B cell (primary cell): ENCODE measurements at regions not wholly inside any gene's neighbourhood (a gene's known extent, or its start where the extent isn't known, plus 50 kb on each side); places are given as distances from the start of the nearest gene placed in this dataset.

Source experiments
- ATAC-seq: fragments of 200-7000 bp; cut with Tn5 transposase; one replicate; pipeline ENCODE4 v1.10.0; 2021; ENCODE audit warnings: low read depth, mild to moderate bottlenecking, moderate number of reproducible peaks, moderate library complexity
- CTCF ChIA-PET: fragments of 350-600 bp; sonication (Branson Sonifier 250); formaldehyde crosslinking; loops from one replicate; lab custom pipeline; 2021; ENCODE audit warnings: antibody characterized with exemption, inconsistent platforms; lab: Charles Lee
- POLR2A ChIA-PET: fragments of 350-600 bp; sonication (Branson Sonifier 250); formaldehyde crosslinking; loops from one replicate; lab custom pipeline; 2021; ENCODE audit warnings: antibody characterized with exemption; lab: Charles Lee
- DNase-seq: peaks from one replicate; pipeline ENCODE4 v3.0.0; 2013
- H2AFZ ChIP-seq: 2 replicates; pipeline ENCODE4 v1.6.1; 2012; ENCODE audit warnings: mild to moderate bottlenecking, low read depth, low read length; ENCODE audit not compliant: insufficient read depth, poor library complexity, severe bottlenecking
- H3K27ac ChIP-seq, 2 donors: 1 replicate in 1 of 2; 2 replicates in 1 of 2; pipeline ENCODE4 v1.5.1; 2012 to 2013; ENCODE audit warnings: low read length in 2 of 2, mild to moderate bottlenecking in 2 of 2, moderate library complexity in 1 of 2
- H3K27me3 ChIP-seq, 4 experiments: fragments of 200-600 bp in 1 of 4; sonication (generic) in 1 of 4; replicated peaks in 1 of 4; 1 replicate in 2 of 4; 2 replicates in 2 of 4; pipeline versions ENCODE4 v1.6.1 to v1.7.0; 2013 to 2016; ENCODE audit warnings: low read length in 3 of 4, mild to moderate bottlenecking in 2 of 4, mixed read lengths in 1 of 4, moderate library complexity in 1 of 4; ENCODE audit not compliant: insufficient read depth in 4 of 4, control insufficient read depth in 3 of 4; ENCODE audit errors: control extremely low read depth in 1 of 4
- H3K36me3 ChIP-seq, 2 experiments: replicated peaks in 1 of 2; 1 replicate in 1 of 2; 2 replicates in 1 of 2; pipeline versions ENCODE4 v1.6.1 to v1.7.1; 2013; ENCODE audit warnings: low read length in 1 of 2; ENCODE audit not compliant: insufficient read depth in 2 of 2, control insufficient read depth in 1 of 2; ENCODE audit errors: control extremely low read depth in 1 of 2, extremely low read depth in 1 of 2
- H3K4me1 ChIP-seq, 2 donors: fragments of 200-600 bp in 1 of 2; sonication (generic) in 1 of 2; 1 replicate in 1 of 2; 2 replicates in 1 of 2; pipeline versions ENCODE4 v1.5.1 to v1.6.1; 2013 to 2017; ENCODE audit warnings: low read length in 2 of 2; ENCODE audit not compliant: control insufficient read depth in 2 of 2, insufficient read depth in 2 of 2
- H3K4me2 ChIP-seq: replicated peaks from 2 replicates; pipeline ENCODE3; 2012; ENCODE audit warnings: mild to moderate bottlenecking, low read depth, low read length; ENCODE audit not compliant: poor library complexity, severe bottlenecking
- H3K4me3 ChIP-seq, 5 experiments: fragments of 200-600 bp in 1 of 5; sonication (generic) in 1 of 5; 1 replicate in 3 of 5; 2 replicates in 2 of 5; pipeline versions ENCODE4 v1.5.1 to v1.7.0; 2011 to 2016; ENCODE audit warnings: low read length in 4 of 5, mild to moderate bottlenecking in 4 of 5, low read depth in 2 of 5, control low read depth in 1 of 5, moderate library complexity in 1 of 5; ENCODE audit not compliant: insufficient read depth in 1 of 5; ENCODE audit errors: control extremely low read depth in 1 of 5, extremely low read depth in 1 of 5
- H3K79me2 ChIP-seq: fragments of 200-600 bp; sonication (generic); one replicate; pipeline ENCODE4 v1.6.0; 2016; ENCODE audit warnings: low read length; ENCODE audit not compliant: control insufficient read depth, insufficient read depth
- H3K9ac ChIP-seq: fragments of 200-600 bp; sonication (generic); 2 replicates; pipeline ENCODE4 v1.6.1; 2017; ENCODE audit warnings: mild to moderate bottlenecking, low read length, moderate library complexity
- H3K9me3 ChIP-seq, 3 donors: one replicate each; pipeline versions ENCODE4 v1.6.1 to v1.7.1; 2013; ENCODE audit warnings: low read length in 2 of 3; ENCODE audit not compliant: control insufficient read depth in 2 of 3, insufficient read depth in 1 of 3; ENCODE audit errors: control extremely low read depth in 1 of 3
- H4K20me1 ChIP-seq: 2 replicates; pipeline ENCODE4 v1.6.0; 2012; ENCODE audit warnings: mild to moderate bottlenecking, low read length; ENCODE audit not compliant: insufficient read depth, control insufficient read depth, poor library complexity, severe bottlenecking
- H3K27ac Mint-ChIP-seq: one replicate; pipeline ENCODE4 v1.8.0; 2021; ENCODE audit warnings: mixed read lengths
- H3K27me3 Mint-ChIP-seq: one replicate; pipeline ENCODE4 v1.8.0; 2021; ENCODE audit warnings: mixed read lengths
- H3K4me1 Mint-ChIP-seq: one replicate; pipeline ENCODE4 v1.8.0; 2021; ENCODE audit warnings: mixed read lengths
- H3K4me3 Mint-ChIP-seq: one replicate; pipeline ENCODE4 v1.8.0; 2021; ENCODE audit warnings: mixed read lengths
- H3K9me3 Mint-ChIP-seq: one replicate; pipeline ENCODE4 v1.8.0; 2022; ENCODE audit warnings: mixed read lengths; ENCODE audit not compliant: insufficient read depth
- EZH2 ChIP-seq: IDR thresholded peaks from 2 replicates; pipeline ENCODE4 v1.6.1; 2012; ENCODE audit warnings: borderline replicate concordance, low read depth, mild to moderate bottlenecking, moderate library complexity, low read length; ENCODE audit not compliant: insufficient read depth, poor library complexity, severe bottlenecking
- WGBS: methylation state at CpG from one replicate; pipeline ENCODE4 v1.1.5; 2013; ENCODE audit warnings: missing lambda C conversion rate; ENCODE audit not compliant: insufficient coverage; 5-methylcytosine and 5-hydroxymethylcytosine counted together
- intact Hi-C: fragments of 100-400 bp; cut with micrococcal nuclease; formaldehyde crosslinking; loops from one replicate; pipeline ENCODE4 v1.10.0; 2022
- TF ChIP-seq, protein P1 (sequence below): fragments of 200-600 bp; IDR thresholded peaks from one replicate; pipeline ENCODE4 v1.8.0; 2022; ENCODE audit warnings: antibody characterized with exemption, mild to moderate bottlenecking

DNA sequence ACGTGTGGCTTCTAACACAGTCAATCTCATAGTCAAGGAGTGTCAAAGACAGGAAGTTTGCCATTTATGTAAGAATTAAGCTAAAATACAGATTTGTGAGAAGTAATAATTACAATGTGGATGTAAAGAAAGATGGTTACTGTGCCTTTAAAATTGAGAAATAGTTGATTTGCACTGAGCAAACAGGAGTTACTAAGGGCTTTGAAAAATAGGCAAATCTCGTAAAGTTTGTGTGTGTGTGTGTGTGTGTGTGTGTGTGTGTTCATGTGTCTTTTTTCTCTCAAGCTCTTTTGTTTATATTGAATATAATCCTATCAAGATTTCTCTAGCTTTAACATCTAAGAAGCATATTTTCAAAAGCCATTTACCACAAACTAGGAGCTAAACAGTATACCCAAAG is 2284.5 kb downstream of the LRRC4C start:
- Histone ChIP-seq H3K4me2 (no peak overlapping the region), H3K4me1 (no peaks in the 10 kb centered on the region), H3K9me3 (no peaks in the 10 kb centered on the region), H3K79me2 (no peaks in the 10 kb centered on the region), H3K9ac (no peak overlapping the region), H4K20me1 (no peaks in the 10 kb centered on the region), H3K27ac (no peak overlapping the region), H3K4me3 (no peak overlapping the region), H2AFZ (no peak overlapping the region), H3K27me3 (no peaks in the 10 kb centered on the region), H3K36me3 (no peaks in the 10 kb centered on the region)
- DNase-seq = no peak
- ChIA-PET POLR2A (no interaction called here), CTCF (interaction anchor here (0.6 to 1.3 kb wide), 2 partner anchors 9 to 844 kb away, joined by 4 read pairs; no protein-coding TSS in a partner anchor)
- intact Hi-C loops = no loop called here
- no peak overlapping the region for H3K27ac Mint-ChIP-seq
- H3K4me3 Mint-ChIP-seq = no peak overlapping the region
- WGBS = no CpG with 5 or more reads among the region's 2 CpGs
- no peak for TF ChIP-seq EZH2
- TF ChIP-seq, protein P1, sequence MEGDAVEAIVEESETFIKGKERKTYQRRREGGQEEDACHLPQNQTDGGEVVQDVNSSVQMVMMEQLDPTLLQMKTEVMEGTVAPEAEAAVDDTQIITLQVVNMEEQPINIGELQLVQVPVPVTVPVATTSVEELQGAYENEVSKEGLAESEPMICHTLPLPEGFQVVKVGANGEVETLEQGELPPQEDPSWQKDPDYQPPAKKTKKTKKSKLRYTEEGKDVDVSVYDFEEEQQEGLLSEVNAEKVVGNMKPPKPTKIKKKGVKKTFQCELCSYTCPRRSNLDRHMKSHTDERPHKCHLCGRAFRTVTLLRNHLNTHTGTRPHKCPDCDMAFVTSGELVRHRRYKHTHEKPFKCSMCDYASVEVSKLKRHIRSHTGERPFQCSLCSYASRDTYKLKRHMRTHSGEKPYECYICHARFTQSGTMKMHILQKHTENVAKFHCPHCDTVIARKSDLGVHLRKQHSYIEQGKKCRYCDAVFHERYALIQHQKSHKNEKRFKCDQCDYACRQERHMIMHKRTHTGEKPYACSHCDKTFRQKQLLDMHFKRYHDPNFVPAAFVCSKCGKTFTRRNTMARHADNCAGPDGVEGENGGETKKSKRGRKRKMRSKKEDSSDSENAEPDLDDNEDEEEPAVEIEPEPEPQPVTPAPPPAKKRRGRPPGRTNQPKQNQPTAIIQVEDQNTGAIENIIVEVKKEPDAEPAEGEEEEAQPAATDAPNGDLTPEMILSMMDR = no peak
- H3K27me3 Mint-ChIP-seq = no peaks in the 10 kb centered on the region
- no peaks in the 10 kb centered on the region for H3K4me1 Mint-ChIP-seq
- ATAC-seq = no peak
- no peaks in the 10 kb centered on the region for H3K9me3 Mint-ChIP-seq

DNA sequence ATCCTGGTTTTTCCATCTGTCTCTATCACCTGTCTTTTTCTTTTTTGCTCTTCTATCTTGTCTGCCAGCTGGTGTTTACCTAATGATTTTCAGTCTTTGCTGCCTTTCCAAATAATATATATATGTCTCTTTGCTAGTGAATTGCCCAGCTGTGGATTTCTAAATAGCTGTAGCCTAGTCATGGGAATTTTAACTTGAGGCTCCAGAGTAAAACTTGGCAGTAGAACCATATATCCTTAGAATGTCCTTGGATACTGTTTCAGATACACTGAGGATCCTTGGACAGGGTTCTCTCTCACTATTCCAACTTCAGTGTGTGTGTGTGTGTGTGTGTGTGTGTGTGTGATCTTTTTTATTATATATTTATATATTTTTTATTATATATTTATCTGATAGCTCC is 2285.3 kb downstream of the LRRC4C start:
- H3K9me3 Mint-ChIP-seq = no peaks in the 10 kb centered on the region
- Histone ChIP-seq H3K27me3 (no peaks in the 10 kb centered on the region), H3K79me2 (no peaks in the 10 kb centered on the region), H3K9me3 (no peaks in the 10 kb centered on the region), H3K27ac (no peak overlapping the region), H3K4me1 (no peaks in the 10 kb centered on the region), H3K36me3 (no peaks in the 10 kb centered on the region), H4K20me1 (no peaks in the 10 kb centered on the region), H3K4me3 (no peak overlapping the region), H3K9ac (no peak overlapping the region), H3K4me2 (no peak overlapping the region), H2AFZ (no peak overlapping the region)
- CTCF ChIA-PET = interaction anchor here (1.3 kb wide), 1 partner anchor 10 kb away, joined by 4 read pairs; no protein-coding TSS in a partner anchor
- POLR2A ChIA-PET = no interaction called here
- intact Hi-C loops = no loop called here
- DNase-seq = no peak
- no peak overlapping the region for H3K27ac Mint-ChIP-seq
- ATAC-seq = no peak
- H3K4me3 Mint-ChIP-seq = no peak overlapping the region
- H3K27me3 Mint-ChIP-seq = no peaks in the 10 kb centered on the region
- no peak for TF ChIP-seq EZH2
- TF ChIP-seq, protein P1 = no peak
- no peaks in the 10 kb centered on the region for H3K4me1 Mint-ChIP-seq
